Endothelial cell (in vitro differentiated cells): ENCODE measurements at regions not wholly inside any gene's neighbourhood (a gene's known extent, or its start where the extent isn't known, plus 50 kb on each side); places are given as distances from the start of the nearest gene placed in this dataset.

ENCODE experiments used
- DNase-seq: peaks from one replicate; pipeline ENCODE4 v3.0.0; 2021; ENCODE audit warnings: low spot score
- H3K27ac Mint-ChIP-seq: one replicate; pipeline ENCODE4 v1.8.0; 2021; ENCODE audit warnings: mixed read lengths, inconsistent platforms; ENCODE audit not compliant: unreplicated experiment
- H3K27me3 Mint-ChIP-seq: one replicate; pipeline ENCODE4 v1.8.0; 2021; ENCODE audit warnings: mild to moderate bottlenecking, moderate library complexity, mixed read lengths, inconsistent platforms; ENCODE audit not compliant: unreplicated experiment
- H3K36me3 Mint-ChIP-seq: one replicate; pipeline ENCODE4 v1.8.0; 2021; ENCODE audit warnings: mild to moderate bottlenecking, low read depth, mixed read lengths, inconsistent platforms; ENCODE audit not compliant: unreplicated experiment
- H3K4me1 Mint-ChIP-seq: one replicate; pipeline ENCODE4 v1.8.0; 2021; ENCODE audit warnings: mild to moderate bottlenecking, mixed read lengths, inconsistent platforms; ENCODE audit not compliant: unreplicated experiment
- H3K4me3 Mint-ChIP-seq: one replicate; pipeline ENCODE4 v1.8.0; 2021; ENCODE audit warnings: mild to moderate bottlenecking, mixed read lengths, inconsistent platforms; ENCODE audit not compliant: unreplicated experiment
- H3K9me3 Mint-ChIP-seq: one replicate; pipeline ENCODE4 v1.8.0; 2021; ENCODE audit warnings: mixed read lengths, inconsistent platforms; ENCODE audit not compliant: unreplicated experiment
- CTCF ChIP-seq: fragments of 200-600 bp; sonication (generic); IDR thresholded peaks from one replicate; pipeline ENCODE4 v1.5.0; 2021; ENCODE audit warnings: antibody characterized with exemption; ENCODE audit not compliant: unreplicated experiment

- Mint-ChIP-seq H3K4me3 (no peak overlapping the region), H3K27ac (no peak overlapping the region), H3K4me1 (peaks cover 3% of the 10 kb centered on the region), H3K27me3 (no peaks in the 10 kb centered on the region), H3K36me3 (no peaks in the 10 kb centered on the region), H3K9me3 (no peaks in the 10 kb centered on the region)
- DNase-seq: no peak
- TF ChIP-seq CTCF: no peak
Observed at GRCh38 chr2:100743741-100744140, 76.2 kb upstream of the NPAS2 start.

DNA sequence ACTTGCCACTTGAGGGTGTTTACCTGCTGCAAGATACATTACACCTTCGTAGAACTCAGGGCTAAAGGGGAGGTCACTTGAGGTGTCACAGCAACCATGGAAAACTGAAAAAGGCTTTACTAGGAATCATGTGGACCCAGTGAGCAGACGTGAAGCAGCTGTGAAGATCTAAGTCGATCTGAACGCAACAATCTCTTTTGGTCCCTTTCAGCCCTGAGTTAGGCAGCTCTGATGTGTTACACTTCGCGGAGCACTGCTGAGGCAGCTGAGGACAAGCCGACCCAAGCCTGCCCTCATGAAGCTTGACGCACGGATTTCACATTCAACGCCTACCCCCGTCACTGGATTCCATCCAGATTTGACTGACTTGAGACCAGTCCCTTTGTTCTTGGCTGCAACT, 75.8 kb upstream of the NPAS2 start:
- H3K36me3 Mint-ChIP-seq: no peaks in the 10 kb centered on the region
- no peak for TF ChIP-seq CTCF
- no peaks in the 10 kb centered on the region for H3K27me3 Mint-ChIP-seq
- no peak overlapping the region for H3K27ac Mint-ChIP-seq
- H3K4me3 Mint-ChIP-seq: no peak overlapping the region
- peaks cover 3% of the 10 kb centered on the region for H3K4me1 Mint-ChIP-seq
- no peak for DNase-seq
- H3K9me3 Mint-ChIP-seq: no peaks in the 10 kb centered on the region

DNA sequence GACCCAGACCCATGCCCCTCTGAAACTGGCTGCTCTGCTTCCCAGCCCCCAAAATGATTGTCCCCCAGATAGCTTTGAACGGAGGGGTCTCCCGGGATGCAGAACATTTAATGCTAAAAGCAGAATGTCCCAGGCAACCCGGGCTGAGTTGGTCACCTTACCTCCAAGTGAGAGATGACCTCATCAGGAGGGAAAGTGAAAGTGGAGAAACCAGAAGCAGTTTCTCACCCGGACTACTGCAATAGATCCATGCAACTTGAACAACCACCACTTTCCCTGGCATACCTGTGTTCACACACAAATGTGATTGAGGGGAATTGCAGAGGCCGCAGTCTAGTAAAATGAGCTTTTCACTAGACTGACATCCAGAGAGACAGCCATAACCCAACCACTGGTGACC, 75.3 kb upstream of the NPAS2 start:
- H3K4me3 Mint-ChIP-seq: no peak overlapping the region
- no peak for TF ChIP-seq CTCF
- no peaks in the 10 kb centered on the region for H3K27me3 Mint-ChIP-seq
- H3K4me1 Mint-ChIP-seq: peaks cover 3% of the 10 kb centered on the region
- no peak for DNase-seq
- no peaks in the 10 kb centered on the region for H3K9me3 Mint-ChIP-seq
- no peaks in the 10 kb centered on the region for H3K36me3 Mint-ChIP-seq
- no peak overlapping the region for H3K27ac Mint-ChIP-seq

DNA sequence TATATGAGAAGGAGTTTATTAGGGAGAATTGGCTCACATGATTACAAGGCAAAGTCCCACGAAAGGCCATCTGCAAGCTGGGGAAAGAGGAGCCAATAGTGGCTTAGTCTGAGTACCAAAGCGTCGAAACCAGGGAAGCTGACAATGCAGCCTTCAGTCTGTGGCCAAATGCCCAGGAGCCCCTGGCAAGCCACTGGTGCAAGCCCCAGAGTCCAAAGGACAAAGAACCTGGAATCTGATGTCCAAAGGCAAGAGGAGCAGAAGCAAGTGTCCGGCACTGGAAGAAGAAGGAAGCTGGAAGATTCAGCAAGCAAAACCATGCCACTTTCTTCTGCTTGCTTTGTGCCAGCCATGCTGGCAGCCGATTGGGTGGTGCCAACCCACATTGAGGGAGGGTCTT, 74.3 kb upstream of the NPAS2 start:
- Mint-ChIP-seq H3K9me3 (no peaks in the 10 kb centered on the region), H3K27ac (no peak overlapping the region), H3K27me3 (no peaks in the 10 kb centered on the region), H3K36me3 (no peaks in the 10 kb centered on the region), H3K4me1 (peaks cover 3% of the 10 kb centered on the region), H3K4me3 (no peak overlapping the region)
- DNase-seq: no peak
- TF ChIP-seq CTCF: no peak

- H3K36me3 Mint-ChIP-seq: no peaks in the 10 kb centered on the region
- peaks cover 3% of the 10 kb centered on the region for H3K4me1 Mint-ChIP-seq
- no peaks in the 10 kb centered on the region for H3K27me3 Mint-ChIP-seq
- H3K9me3 Mint-ChIP-seq: no peaks in the 10 kb centered on the region
- H3K4me3 Mint-ChIP-seq: no peak overlapping the region
- no peak for TF ChIP-seq CTCF
- no peak for DNase-seq
- no peak overlapping the region for H3K27ac Mint-ChIP-seq
Observed at GRCh38 chr2:100747551-100747950, 72.4 kb upstream of the NPAS2 start.
